Astrocyte (in vitro differentiated cells and primary cell): ENCODE measurements at regions not wholly inside any gene's neighbourhood (a gene's known extent, or its start where the extent isn't known, plus 50 kb on each side); places are given as distances from the start of the nearest gene placed in this dataset.
A peak's percentile ranks its signal among the peaks of the same experiment; 100 is the strongest.

Source experiments
- DNase-seq: peaks from one replicate; pipeline ENCODE4 v3.0.0-alpha.2; 2010; ENCODE audit warnings: low read depth
- FAIRE-seq: peaks from 2 replicates; lab custom pipeline; 2011; peaks lifted over from hg19 to GRCh38; lab: Jason Lieb, UNC
- H2AFZ ChIP-seq: 2 replicates; pipeline ENCODE4 v1.6.0; 2012; ENCODE audit warnings: low read depth, low read length, inconsistent platforms
- H3K27ac ChIP-seq: 2 replicates; pipeline ENCODE4 v1.5.1; 2011; ENCODE audit warnings: low read depth, low read length, inconsistent platforms
- H3K27me3 ChIP-seq: 2 replicates; pipeline ENCODE4 v1.6.0; 2011; ENCODE audit warnings: low read length, inconsistent platforms; ENCODE audit not compliant: insufficient read depth
- H3K36me3 ChIP-seq: 2 replicates; pipeline ENCODE4 v1.5.1; 2011; ENCODE audit warnings: low read length, inconsistent platforms; ENCODE audit not compliant: insufficient read depth
- H3K4me1 ChIP-seq: 2 replicates; pipeline ENCODE4 v1.5.1; 2011; ENCODE audit warnings: low read length, inconsistent platforms; ENCODE audit not compliant: insufficient read depth
- H3K4me2 ChIP-seq: 2 replicates; pipeline ENCODE4 v1.6.0; 2012; ENCODE audit warnings: low read length, inconsistent platforms
- H3K4me3 ChIP-seq: 2 replicates; pipeline ENCODE4 v1.5.1; 2011; ENCODE audit warnings: low read depth, mild to moderate bottlenecking, low read length, inconsistent platforms; ENCODE audit not compliant: insufficient read depth
- H3K79me2 ChIP-seq: 2 replicates; pipeline ENCODE4 v1.6.0; 2012; ENCODE audit warnings: mild to moderate bottlenecking, low read length, inconsistent platforms; ENCODE audit not compliant: insufficient read depth
- H3K9ac ChIP-seq: 2 replicates; pipeline ENCODE4 v1.6.0; 2012; ENCODE audit warnings: mild to moderate bottlenecking, low read length, inconsistent platforms
- H3K9me3 ChIP-seq: 2 replicates; pipeline ENCODE4 v1.5.1; 2012; ENCODE audit warnings: low read depth, mild to moderate bottlenecking, low read length, inconsistent platforms; ENCODE audit not compliant: insufficient read depth
- H4K20me1 ChIP-seq: 2 replicates; pipeline ENCODE4 v1.6.0; 2012; ENCODE audit warnings: low read length, inconsistent platforms; ENCODE audit not compliant: insufficient read depth
- H3K27ac Mint-ChIP-seq: one replicate; pipeline ENCODE4 v1.8.0; 2021; ENCODE audit warnings: mild to moderate bottlenecking, mixed read lengths; ENCODE audit not compliant: unreplicated experiment
- H3K27me3 Mint-ChIP-seq: one replicate; pipeline ENCODE4 v1.8.0; 2021; ENCODE audit warnings: low read depth, mixed read lengths; ENCODE audit not compliant: unreplicated experiment
- H3K36me3 Mint-ChIP-seq: one replicate; pipeline ENCODE4 v1.8.0; 2021; ENCODE audit warnings: low read depth, mixed read lengths; ENCODE audit not compliant: unreplicated experiment
- H3K4me1 Mint-ChIP-seq: one replicate; pipeline ENCODE4 v1.8.0; 2021; ENCODE audit warnings: low read depth, mixed read lengths; ENCODE audit not compliant: unreplicated experiment
- H3K4me3 Mint-ChIP-seq: one replicate; pipeline ENCODE4 v1.8.0; 2021; ENCODE audit warnings: mild to moderate bottlenecking, moderate library complexity, mixed read lengths; ENCODE audit not compliant: unreplicated experiment
- H3K9me3 Mint-ChIP-seq: one replicate; pipeline ENCODE4 v1.8.0; 2021; ENCODE audit warnings: mild to moderate bottlenecking, mixed read lengths; ENCODE audit not compliant: unreplicated experiment
- EZH2 ChIP-seq: IDR thresholded peaks from 2 replicates; pipeline ENCODE4 v1.6.1; 2012; ENCODE audit warnings: mild to moderate bottlenecking, low read length, inconsistent platforms; ENCODE audit not compliant: insufficient read depth
- TF ChIP-seq, protein P1 (sequence below): IDR thresholded peaks from 2 replicates; pipeline ENCODE4 v1.5.1; 2011; ENCODE audit warnings: low read depth, mild to moderate bottlenecking, inconsistent platforms, low read length, moderate library complexity; ENCODE audit not compliant: insufficient read depth

DNA sequence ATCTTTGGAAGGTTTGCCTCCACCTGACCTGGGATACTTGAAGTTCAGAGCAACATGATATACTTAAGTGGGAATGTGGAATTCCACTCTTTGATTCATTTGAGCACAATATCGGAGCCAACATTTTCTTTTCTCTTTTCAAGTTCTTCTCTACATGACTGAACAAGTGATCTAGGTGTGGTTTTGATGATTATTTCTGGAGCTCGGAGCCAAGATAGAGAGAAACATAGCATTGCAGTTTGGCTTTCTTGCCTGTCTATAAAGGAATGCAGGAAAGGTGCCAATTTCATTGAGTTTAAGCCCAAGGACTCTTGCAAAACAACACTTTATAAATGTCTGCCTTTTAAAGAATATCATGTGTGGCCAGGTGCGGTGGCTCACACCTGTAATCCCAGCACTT is 124.2 kb upstream of the FAM83B start:
- Histone ChIP-seq H4K20me1 (no peaks in the 10 kb centered on the region), H3K27ac (no peak overlapping the region), H2AFZ (no peak overlapping the region), H3K4me1 (no peaks in the 10 kb centered on the region), H3K4me2 (no peak overlapping the region), H3K79me2 (no peaks in the 10 kb centered on the region), H3K9me3 (no peaks in the 10 kb centered on the region), H3K36me3 (no peaks in the 10 kb centered on the region), H3K4me3 (no peak overlapping the region), H3K27me3 (no peaks in the 10 kb centered on the region), H3K9ac (no peak overlapping the region)
- Mint-ChIP-seq H3K9me3 (no peaks in the 10 kb centered on the region), H3K36me3 (no peaks in the 10 kb centered on the region), H3K27ac (no peak overlapping the region), H3K4me3 (no peak overlapping the region), H3K4me1 (no peaks in the 10 kb centered on the region), H3K27me3 (no peaks in the 10 kb centered on the region)
- peak; percentile 60 for DNase-seq
- TF ChIP-seq, protein P1, sequence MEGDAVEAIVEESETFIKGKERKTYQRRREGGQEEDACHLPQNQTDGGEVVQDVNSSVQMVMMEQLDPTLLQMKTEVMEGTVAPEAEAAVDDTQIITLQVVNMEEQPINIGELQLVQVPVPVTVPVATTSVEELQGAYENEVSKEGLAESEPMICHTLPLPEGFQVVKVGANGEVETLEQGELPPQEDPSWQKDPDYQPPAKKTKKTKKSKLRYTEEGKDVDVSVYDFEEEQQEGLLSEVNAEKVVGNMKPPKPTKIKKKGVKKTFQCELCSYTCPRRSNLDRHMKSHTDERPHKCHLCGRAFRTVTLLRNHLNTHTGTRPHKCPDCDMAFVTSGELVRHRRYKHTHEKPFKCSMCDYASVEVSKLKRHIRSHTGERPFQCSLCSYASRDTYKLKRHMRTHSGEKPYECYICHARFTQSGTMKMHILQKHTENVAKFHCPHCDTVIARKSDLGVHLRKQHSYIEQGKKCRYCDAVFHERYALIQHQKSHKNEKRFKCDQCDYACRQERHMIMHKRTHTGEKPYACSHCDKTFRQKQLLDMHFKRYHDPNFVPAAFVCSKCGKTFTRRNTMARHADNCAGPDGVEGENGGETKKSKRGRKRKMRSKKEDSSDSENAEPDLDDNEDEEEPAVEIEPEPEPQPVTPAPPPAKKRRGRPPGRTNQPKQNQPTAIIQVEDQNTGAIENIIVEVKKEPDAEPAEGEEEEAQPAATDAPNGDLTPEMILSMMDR, result no peak
- no peak for TF ChIP-seq EZH2
- FAIRE-seq, result no peak

DNA sequence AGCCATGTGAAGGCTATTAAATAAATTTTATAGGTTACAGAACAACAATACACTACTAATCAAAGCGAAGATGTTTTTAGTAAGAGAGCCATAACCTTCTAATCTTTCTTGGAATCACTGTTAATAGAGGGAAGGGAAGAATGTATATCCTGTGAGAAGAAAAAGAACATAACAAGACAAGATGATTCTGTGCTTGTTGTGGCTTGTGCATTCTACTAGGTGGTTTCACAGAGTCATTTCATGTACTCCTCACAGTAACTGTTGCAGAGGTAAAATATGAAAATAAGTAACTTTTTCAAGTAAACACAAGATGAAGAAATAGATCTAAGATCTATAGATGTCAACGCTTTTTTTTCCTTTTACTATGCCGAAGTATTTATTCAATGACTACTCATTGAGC is 116.9 kb upstream of the FAM83B start:
- no peaks in the 10 kb centered on the region for H3K79me2 ChIP-seq
- H3K36me3 ChIP-seq, result no peaks in the 10 kb centered on the region
- TF ChIP-seq, protein P1, result no peak
- no peak for TF ChIP-seq EZH2
- no peaks in the 10 kb centered on the region for H4K20me1 ChIP-seq
- H3K4me1 ChIP-seq, result no peaks in the 10 kb centered on the region
- no peaks in the 10 kb centered on the region for H3K27me3 Mint-ChIP-seq
- no peak overlapping the region for H3K27ac ChIP-seq
- H3K27me3 ChIP-seq, result no peaks in the 10 kb centered on the region
- H3K9ac ChIP-seq, result no peak overlapping the region
- no peaks in the 10 kb centered on the region for H3K9me3 Mint-ChIP-seq
- H3K4me1 Mint-ChIP-seq, result no peaks in the 10 kb centered on the region
- H2AFZ ChIP-seq, result no peak overlapping the region
- no peaks in the 10 kb centered on the region for H3K36me3 Mint-ChIP-seq
- H3K4me2 ChIP-seq, result no peak overlapping the region
- H3K9me3 ChIP-seq, result no peaks in the 10 kb centered on the region
- no peak overlapping the region for H3K4me3 Mint-ChIP-seq
- no peak for DNase-seq
- no peak overlapping the region for H3K27ac Mint-ChIP-seq
- H3K4me3 ChIP-seq, result no peak overlapping the region
- no peak for FAIRE-seq

GRCh38 chr6:54730767-54731630 is 115.6 kb upstream of the FAM83B start:
- Histone ChIP-seq H3K79me2 (no peaks in the 10 kb centered on the region), H3K36me3 (no peaks in the 10 kb centered on the region), H3K27me3 (no peaks in the 10 kb centered on the region), H3K4me3 (no peak overlapping the region), H2AFZ (no peak overlapping the region), H3K9ac (no peak overlapping the region), H3K9me3 (no peaks in the 10 kb centered on the region), H4K20me1 (no peaks in the 10 kb centered on the region), H3K4me1 (no peaks in the 10 kb centered on the region), H3K4me2 (no peak overlapping the region), H3K27ac (no peak overlapping the region)
- TF ChIP-seq, protein P1, result no peak
- TF ChIP-seq EZH2, result no peak
- no peaks in the 10 kb centered on the region for H3K4me1 Mint-ChIP-seq
- no peak overlapping the region for H3K4me3 Mint-ChIP-seq
- no peaks in the 10 kb centered on the region for H3K36me3 Mint-ChIP-seq
- H3K27me3 Mint-ChIP-seq, result no peaks in the 10 kb centered on the region
- DNase-seq (no peak), FAIRE-seq (no peak)
- peaks cover 3% of the 10 kb centered on the region for H3K9me3 Mint-ChIP-seq
- H3K27ac Mint-ChIP-seq, result no peak overlapping the region
